ENCODE measurements at regions not wholly inside any gene's neighbourhood (a gene's known extent, or its start where the extent isn't known, plus 50 kb on each side); places are given as distances from the start of the nearest gene placed in this dataset.
"Not testable (repeated sequence)": the region's sequence is repeated elsewhere in the genome, so short reads cannot be mapped to it uniquely, and the experiment has no call there.

- ATAC-seq: no peak
These were observed 314.4 kb downstream of the SHQ1 start for GRCh38 chr3:72533591-72534473.

GRCh38 chr3:72530426-72530825 is 317.8 kb downstream of the SHQ1 start:
- ATAC-seq: no peak

GRCh38 chr3:72529081-72529480 is 319.2 kb downstream of the SHQ1 start:
- ATAC-seq: no peak

GRCh38 chr3:72523429-72524151 is 324.7 kb downstream of the SHQ1 start:
- no peak for ATAC-seq

GRCh38 chr3:72520690-72521308 is 327.4 kb downstream of the SHQ1 start:
- peak; percentile 95 to 97 for ATAC-seq

- ATAC-seq: no peak
These were observed 328.2 kb downstream of the SHQ1 start for GRCh38 chr3:72519946-72520604.

GRCh38 chr3:72517921-72518424 is 330.3 kb downstream of the SHQ1 start:
- ATAC-seq: no peak

- ATAC-seq: no peak
These were observed 330.9 kb downstream of the SHQ1 start for GRCh38 chr3:72517336-72517735.

- no peak for ATAC-seq
These were observed 331.9 kb downstream of the SHQ1 start for GRCh38 chr3:72516361-72516760.

- ATAC-seq: no peak
These were observed 332.3 kb downstream of the SHQ1 start for GRCh38 chr3:72515941-72516340.

GRCh38 chr3:72515281-72515680 is 333.0 kb downstream of the SHQ1 start:
- ATAC-seq: no peak

- ATAC-seq: no peak
These were observed 338.0 kb downstream of the SHQ1 start for GRCh38 chr3:72510247-72510646.

- peak in 1 of 2 donors; percentile 69 for ATAC-seq
These were observed 342.5 kb downstream of the SHQ1 start for GRCh38 chr3:72505539-72506405.

GRCh38 chr3:72497501-72497900 is 350.7 kb downstream of the SHQ1 start:
- not testable (repeated sequence) for ATAC-seq

GRCh38 chr3:72496051-72496670 is 352.1 kb downstream of the SHQ1 start:
- no peak for ATAC-seq

GRCh38 chr3:72494626-72495025 is 353.6 kb downstream of the SHQ1 start:
- no peak for ATAC-seq

GRCh38 chr3:72494130-72494529 is 354.1 kb downstream of the SHQ1 start:
- no peak for ATAC-seq

GRCh38 chr3:72492240-72492639 is 356.0 kb downstream of the SHQ1 start:
- ATAC-seq: no peak

- no peak for ATAC-seq
These were observed 357.4 kb downstream of the SHQ1 start for GRCh38 chr3:72490688-72491435.

GRCh38 chr3:72489901-72490300 is 358.3 kb downstream of the SHQ1 start:
- no peak for ATAC-seq

- ATAC-seq: no peak
These were observed 359.6 kb downstream of the SHQ1 start for GRCh38 chr3:72488738-72489035.
